GM21825 (cell line): ENCODE measurements at regions not wholly inside any gene's neighbourhood (a gene's known extent, or its start where the extent isn't known, plus 50 kb on each side); places are given as distances from the start of the nearest gene placed in this dataset.

ENCODE experiments used
- ATAC-seq: cut with Tn5 transposase; IDR thresholded peaks from one replicate; pipeline ENCODE4 v1.9.1; 2021; ENCODE audit warnings: mild to moderate bottlenecking, moderate library complexity; ENCODE audit not compliant: unreplicated experiment

DNA sequence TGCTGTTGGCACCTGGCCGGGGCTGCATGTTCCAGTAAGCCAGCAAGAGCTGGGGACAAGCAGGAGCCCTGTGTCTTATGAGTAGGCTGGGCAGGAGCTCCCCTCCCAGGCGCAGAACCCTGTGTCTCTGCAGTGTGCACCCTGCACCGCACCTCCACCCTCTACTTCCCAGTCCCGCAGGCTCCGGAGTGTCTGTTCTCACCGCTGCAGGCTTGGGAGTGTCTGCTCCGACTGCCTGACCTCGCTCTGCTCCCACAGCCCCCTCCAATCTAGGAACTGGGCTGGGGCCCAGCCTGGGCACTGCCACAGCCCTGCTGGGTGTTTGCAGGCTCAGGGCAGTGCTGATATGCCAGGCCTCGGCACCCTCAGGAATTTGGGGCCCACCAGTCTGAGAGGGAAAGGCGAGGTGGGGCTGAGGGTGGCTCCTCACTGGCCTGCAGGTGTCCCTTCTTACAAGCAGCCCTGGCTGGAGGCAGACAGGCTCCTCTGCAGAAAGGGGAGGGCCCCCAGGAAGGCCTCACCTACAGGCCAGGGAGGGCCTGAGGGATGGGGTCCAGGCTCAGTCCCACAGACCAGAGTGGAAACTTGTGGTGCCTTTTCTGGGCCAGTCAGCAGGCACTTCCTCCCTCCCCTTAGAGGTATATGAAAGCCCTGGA is 871.6 kb upstream of the GJE1 start:
- ATAC-seq = no peak

DNA sequence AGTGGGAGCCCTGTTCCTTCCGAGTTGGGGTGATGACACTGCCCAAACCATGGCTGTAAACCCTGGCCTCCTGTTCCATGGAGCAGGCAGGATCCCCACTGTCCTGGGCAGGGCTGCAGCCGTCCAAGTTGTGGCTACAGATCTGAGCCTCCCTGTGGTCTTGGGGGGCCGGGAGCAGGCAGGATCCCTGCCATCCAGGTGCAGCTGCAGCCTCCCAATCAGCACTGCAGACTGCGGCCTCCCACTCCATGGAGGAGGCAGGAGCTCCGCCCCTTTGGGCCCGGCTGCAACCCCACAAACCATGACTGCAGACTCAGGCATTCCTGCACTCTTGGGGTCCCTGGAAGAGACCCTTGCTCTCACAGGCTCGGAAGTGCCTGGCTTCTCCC is 872.1 kb upstream of the GJE1 start:
- ATAC-seq = no peak

DNA sequence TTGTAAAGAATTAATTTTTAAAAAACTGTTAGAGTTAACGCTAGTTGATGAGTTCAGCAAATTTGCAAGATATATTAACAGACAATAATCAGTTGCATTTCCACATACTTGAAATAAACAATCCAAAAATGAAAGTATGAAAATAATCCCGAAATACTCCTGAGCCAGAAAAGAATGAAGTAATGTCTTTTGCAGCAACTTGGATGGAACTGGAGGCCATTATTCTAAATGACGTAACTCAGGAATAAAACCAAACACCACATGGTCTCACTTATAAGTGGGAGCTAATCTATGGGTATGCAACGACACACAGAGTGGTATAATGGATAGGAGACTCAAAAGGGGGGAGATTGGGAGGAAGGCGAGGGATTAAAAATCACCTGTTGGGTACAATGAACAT is 872.9 kb upstream of the GJE1 start:
- ATAC-seq = no peak

DNA sequence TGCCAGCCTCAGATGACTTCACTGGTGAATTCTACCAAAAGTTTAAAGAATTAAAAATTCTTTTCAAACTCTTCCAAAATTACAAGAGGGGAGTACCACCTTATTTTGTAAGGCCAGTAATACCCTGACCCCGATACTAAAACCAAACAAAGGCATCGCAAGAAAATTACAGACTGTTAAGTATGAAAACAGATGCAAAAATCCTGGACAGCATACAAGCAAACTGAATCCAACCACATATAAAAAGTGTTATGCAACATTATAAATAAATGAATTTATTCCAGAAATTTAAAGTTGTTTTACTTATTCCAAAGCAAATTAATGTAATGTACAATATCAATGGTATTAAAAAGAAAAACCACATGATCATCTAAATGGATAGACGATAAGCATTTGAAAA is 873.6 kb upstream of the GJE1 start:
- no peak for ATAC-seq

DNA sequence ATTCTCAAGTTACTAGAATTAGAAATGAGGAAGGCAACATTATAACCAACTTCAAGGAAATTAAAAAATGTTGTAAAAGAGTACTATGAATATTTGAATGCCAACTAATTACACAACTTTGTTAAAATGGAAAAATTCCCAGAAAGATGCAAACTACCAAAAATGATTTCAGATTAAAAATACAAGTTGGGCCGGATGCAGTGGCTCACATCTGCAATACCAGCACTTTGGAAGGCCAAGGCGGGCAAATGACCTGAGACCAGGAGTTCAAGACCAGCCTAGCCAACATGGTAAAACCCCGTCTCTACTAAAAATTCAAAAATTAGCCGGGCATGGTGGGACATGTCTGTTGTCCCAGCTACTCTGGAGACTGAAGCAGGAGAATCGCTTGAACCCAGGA is 874.2 kb upstream of the GJE1 start:
- ATAC-seq = no peak

DNA sequence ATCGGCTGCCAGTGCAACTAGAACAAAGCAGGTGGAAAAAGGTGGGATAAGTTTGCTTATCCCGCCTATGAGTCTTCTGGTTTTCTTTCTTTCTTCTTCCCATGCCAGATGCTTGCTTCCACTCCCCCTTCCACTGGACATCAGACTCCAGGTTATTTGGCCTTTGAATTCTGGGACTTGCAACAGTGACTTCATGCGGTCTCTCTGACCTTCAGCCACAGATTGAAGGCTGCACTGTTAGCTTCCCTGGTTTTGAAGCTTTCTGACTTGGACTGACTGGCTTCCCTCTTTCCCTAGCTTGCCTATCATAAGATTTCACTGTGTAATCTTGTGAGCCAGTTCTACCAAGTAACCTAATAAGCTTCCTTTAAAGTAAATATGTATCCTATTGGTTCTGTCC is 878.4 kb upstream of the GJE1 start:
- ATAC-seq = no peak

DNA sequence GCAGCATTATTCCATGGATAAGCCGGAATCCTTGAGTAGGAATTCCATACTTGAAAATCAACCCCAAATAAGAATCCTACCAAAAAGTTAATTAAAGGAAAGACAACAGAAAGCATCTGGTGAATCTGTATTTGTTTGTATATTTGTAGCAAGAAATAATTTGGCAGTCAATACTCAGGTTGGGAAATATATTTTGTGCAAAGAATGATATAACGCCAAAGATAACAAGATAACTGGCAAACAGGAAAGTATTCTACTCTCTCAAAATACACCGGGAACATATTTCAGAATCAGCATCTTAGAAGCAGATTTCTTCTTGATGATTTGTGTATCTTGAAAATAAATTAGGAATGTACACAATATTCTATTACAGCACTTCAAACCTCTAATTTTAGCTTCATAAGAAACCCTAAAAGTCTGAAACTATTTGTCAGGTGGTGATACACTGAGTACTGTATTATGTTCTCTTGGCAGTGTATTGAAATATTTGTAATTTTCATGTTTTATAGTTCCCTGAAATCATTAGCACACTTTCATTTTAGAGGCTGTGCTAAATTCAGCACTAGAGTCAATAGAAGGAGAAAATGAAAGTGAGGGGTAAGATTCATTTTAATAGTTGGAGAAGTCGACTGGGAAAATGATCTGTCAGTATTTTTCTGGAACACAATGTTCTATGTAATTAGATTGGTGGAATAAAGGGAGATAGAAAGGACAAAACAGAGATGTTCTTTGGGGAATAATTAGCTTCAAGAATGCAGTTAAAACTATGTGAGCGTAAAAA is 879.7 kb upstream of the GJE1 start:
- no peak for ATAC-seq

DNA sequence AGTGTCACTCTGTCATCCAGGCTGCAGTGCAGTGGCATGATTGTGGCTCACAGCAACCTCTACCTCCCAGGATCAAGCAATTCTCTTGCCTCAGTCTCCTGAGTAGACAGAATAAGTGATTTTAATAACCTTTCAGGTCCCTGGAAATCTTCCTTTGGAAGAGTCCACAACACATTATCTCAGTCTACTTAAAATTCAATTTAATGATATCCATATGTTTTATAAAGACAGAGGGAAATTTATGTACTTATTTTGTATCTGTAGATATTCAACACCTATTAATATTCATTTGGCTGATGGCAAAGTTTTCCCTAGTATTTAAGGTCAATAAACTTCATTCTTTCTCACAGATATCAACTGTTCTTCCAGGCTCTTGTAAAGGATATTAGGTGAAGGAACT is 881.4 kb upstream of the GJE1 start:
- ATAC-seq = no peak

DNA sequence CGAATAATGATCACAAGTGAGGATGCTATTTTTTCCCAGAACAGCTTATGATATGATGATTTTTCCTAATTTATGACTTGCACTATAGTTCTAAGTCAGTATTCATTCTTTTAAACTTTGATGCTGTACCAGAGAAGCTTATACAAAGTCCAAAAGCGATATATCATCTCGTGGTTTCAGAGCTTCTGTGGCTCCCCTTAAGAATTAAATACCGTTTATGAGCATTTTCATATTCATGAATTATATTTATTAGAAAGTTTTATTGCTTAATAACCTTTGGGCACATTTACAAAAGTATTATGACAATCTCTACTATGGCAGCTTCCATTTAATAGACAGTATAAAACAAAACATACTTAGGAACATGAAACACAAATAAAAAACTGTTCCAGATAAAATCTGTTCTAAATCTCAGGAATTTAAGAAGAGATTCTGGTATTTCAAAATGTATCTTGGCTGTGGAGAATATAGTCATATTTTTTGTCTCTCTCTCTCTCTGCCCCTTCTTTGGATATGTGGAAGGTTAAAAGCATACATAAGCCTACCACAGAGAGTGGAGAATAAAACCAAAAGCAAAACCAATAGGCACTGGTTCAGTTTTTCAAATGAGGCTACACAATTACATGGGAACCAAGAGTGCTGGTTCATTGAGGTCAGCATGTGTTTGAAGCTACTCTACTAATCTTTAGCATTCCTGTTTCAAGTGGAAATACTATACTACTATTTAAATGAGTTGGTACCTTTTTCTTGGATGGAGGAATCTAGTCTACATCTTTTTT is 884.5 kb upstream of the GJE1 start:
- ATAC-seq = peak; percentile 68

DNA sequence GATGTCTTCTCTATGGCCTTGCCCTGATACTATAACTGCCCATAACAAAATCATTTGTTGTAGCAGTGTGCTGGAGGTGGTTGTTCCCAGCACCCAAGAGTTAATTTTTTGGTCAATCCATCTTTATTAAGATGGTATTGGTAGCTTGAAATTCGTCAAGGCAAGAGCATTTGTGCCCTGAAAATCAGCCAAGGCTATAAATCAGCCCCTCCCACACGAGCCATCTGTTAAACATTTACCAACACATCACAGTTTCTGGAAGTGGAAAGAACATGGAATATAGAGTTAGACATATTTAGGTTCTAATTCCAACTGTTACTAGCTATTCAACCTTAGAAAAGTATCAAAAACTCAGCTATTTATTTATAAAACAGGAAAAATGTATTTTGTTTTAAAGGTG is 888.4 kb upstream of the GJE1 start:
- no peak for ATAC-seq

DNA sequence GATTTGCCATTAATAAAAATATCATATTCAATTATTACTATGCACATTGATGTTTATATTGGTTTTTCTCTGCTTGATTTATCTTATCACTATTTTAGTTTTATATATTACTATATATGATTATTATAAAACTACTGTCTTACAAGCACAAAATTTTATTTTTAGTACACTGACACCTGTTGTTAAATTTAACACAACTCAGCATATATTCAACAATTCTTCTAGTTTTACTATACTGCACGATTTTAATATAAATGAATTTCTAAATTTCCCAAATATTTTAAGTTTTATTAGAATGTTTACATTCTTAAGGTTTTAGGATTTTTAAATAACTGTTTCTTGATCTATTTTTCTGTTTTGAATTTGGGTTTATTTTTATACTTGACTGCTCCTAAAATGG is 889.8 kb upstream of the GJE1 start:
- no peak for ATAC-seq

DNA sequence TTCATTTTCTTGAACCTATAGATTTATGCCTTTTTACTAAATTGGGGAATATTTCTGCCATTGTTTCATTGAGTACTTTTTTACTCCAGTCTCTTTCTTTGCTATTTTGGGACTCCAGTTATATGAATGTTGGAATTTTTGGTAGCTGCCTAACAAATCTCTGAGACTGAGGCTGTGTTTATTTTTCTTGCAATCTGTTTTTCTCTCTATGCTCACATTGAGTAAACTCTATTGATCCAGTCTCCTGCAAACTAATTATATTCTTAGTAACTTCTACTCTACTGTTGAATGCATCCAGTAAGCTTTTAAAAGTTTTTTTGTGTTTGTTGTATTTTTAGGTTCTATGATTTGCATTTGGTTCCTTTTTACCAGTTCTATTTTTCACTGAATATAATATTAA is 903.4 kb upstream of the GJE1 start:
- ATAC-seq = no peak

DNA sequence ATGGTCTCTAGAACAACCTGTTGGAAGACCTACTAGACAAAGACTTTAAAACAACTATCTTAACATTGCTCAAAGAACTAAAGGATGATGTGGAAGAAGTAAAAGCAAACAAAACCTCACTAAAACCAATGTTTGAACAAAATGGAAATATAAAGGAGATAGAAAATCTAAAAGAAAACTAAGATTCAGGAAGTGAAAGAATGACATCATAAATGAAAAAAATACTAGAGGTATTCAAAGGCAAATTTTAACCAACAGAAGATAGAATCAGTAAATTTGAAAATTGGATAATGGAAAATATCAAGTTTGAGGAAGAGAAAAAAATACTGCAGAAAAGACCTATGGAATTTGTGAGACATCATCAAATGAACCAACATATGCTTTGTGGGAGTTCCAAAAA is 914.1 kb upstream of the GJE1 start:
- ATAC-seq = no peak

DNA sequence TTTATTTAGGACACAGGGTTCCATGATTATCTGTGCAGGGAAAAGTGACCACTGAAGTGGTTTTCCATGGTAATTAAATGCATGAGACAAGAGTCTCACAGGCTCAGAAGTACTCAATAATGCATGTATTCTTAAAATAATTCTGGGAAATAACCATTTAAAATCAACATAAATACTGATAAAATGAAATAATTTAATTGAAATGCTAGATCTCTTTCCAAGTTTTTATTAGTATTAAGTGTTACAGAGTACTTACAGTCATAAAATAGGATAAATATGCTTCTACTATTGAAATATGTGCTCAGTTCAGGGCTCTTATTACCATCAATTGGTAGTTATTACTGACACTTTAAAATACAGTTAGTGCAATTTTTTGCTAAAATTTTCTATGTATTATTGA is 916.0 kb upstream of the GJE1 start:
- ATAC-seq = no peak

DNA sequence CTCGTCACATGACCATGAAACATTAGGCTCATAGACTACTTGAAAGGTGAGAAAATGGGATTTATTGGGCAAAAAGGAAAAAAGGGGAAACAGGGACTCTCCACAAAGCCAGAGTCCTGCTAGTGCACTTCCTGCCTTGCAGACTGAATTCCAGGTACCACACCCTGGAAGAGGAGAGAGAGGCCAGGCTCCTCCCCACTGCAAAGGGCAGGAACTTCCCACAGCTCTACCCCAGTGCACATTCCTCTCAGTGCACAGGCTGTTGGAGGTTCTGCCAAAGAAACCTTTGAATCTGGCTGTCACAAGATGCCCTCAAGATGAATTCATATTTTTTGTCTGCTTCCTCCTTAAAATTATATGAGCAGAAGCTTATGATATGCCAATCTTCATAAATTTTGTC is 920.4 kb upstream of the GJE1 start:
- ATAC-seq = no peak

DNA sequence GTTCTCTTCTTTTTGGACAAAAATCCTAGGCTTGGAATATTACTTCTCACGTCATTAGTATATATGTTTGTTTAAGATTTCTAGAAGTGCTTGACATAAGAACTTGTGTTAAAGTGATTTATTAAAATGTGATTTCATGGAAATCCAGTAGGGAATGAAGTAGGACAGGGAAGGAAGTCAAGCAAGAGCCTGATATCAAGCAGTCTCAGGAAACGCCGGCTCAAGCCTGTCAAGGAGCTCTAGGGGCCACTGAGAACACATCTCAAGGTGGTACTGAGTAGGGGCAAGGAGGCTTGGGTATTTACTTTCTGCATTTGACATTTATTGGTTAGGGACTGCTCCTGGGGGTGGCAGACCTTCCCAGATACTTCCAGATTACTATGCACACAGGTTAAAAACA is 920.9 kb upstream of the GJE1 start:
- no peak for ATAC-seq

DNA sequence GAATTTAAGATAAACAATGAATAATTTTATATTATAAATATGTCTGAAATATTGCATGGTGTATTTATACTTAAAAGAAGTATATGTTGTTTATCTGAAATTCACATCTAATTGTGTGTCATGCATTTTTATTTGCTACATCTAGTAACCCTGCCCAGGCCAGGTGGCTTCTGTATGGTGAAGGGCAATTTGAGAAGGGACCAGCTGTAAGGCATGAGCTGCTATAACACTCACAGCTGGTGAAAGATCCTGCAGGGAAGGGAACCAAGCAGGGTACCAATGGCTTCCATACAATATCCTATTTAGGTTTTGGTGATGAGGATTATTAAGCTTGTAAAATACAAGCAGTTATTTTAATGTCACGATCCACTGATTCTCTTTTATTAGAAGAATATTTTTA is 921.8 kb upstream of the GJE1 start:
- ATAC-seq = no peak

DNA sequence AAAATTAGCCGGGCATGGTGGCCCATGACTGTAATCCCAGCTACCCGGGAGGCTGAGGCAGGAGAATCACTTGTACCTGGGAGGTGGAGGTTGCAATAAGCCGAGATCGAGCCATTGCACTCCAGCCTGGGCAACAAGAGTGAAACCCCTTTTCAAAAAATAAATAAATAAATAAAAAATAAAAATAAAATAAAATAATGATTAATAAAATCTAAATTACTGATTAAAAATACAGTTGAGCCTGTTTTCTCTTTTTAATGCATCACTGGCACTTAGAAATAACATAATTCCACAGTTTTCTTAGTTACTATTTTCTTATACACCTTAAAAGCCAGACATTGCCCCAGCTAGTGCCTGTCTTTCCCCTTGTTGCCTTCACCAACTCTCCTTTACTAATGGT is 922.8 kb upstream of the GJE1 start:
- no peak for ATAC-seq

DNA sequence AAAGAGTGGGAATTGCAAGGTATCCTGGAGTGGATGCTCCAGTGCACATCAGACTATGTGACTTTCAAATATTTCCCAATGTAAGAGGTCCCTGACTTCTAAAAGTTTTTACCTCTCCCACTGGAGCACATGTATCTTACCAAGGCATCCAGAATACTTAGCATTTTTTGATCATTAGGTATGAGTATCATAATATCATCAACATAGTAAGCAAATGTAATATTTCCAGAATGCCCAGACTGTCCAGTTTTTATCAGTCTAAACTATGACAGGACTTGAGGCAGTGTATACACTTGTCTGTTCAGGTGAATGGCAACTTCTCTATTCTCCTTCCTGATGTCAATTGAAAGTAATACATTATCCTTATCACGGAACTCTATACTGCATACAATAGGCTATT is 924.6 kb upstream of the GJE1 start:
- no peak for ATAC-seq

DNA sequence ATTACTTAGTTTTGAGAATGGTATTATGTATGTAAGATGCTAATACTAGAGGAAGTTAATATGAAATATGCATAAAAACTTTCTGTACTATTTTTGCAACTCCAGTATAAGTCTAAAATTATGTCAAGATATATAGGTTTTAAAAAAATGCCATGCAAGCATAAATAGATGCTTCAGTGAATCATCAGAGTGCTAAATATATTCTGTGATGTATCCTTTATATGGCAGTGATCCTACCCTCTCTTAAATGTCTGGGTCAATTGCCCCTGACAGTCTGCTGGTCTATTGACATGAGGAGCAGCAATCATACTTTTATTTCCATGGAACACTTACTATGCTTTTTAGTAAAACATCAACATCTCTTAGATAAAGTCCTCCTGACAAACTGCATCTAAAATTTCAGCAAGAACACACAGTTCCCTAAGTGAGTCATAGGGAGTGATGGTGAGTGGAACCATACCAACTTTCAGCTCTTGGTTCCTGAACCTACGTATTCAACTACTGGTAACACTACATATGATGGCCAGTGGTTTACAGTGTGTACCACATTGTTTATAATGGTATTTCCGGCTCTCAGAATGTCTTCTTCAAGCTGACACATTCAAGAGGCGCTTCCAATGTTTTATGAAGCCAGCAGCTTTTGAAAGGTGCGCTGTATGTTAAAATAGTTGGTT is 928.7 kb upstream of the GJE1 start:
- ATAC-seq = no peak

DNA sequence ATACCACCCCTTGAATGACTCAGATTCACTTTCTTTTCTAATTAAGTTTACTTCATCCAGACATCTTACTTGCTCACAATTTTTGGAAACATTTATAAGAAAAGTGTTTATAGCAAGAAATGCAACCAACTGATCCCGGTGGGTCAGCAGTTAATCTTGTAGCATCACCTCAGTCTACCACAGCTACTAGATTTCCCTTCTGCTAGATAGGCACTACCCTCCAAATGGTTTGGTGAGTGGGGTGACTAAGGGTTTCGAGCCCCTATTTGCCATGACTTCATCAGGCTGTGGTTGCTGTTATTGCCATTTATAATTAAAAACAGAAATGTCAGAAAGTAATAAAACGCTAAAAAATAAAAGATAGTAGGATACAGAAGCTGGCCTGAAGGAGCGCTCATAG is 930.1 kb upstream of the GJE1 start:
- ATAC-seq = no peak

DNA sequence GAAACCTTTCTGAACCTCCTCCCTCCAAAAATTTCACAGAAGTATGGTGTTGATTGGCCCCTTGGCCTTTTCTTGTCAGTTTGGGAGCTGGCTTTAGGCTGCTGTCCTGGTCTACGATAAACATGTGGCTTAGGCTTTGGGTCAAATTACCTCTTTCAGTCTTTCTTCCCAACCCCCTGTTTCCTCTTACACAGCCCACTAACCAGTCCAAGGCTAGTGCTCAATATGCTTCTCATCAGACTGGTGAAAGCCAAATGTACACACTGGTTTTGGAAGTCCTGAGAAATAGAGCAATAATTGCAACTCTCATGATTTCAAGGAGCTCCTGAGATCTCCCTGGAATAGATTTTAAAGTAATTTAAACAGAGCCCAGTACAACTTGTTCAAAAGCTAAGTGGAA is 933.7 kb upstream of the GJE1 start:
- no peak for ATAC-seq
